K562 (cell line): ENCODE measurements at regions not wholly inside any gene's neighbourhood (a gene's known extent, or its start where the extent isn't known, plus 50 kb on each side); places are given as distances from the start of the nearest gene placed in this dataset.

ENCODE experiments used
- AFF1 ChIP-seq, 2 experiments: fragments of 450-650 bp; IDR thresholded peaks; 2 replicates each; pipeline ENCODE4 v1.6.1; 2018; ENCODE audit warnings: mild to moderate bottlenecking in 2 of 2, low read depth in 1 of 2; ENCODE audit not compliant: partially characterized antibody in 2 of 2
- ARID3B ChIP-seq: fragments of 250-450 bp; sonication (Bioruptor Pico); IDR thresholded peaks from 2 replicates; pipeline ENCODE4 v1.4.0; 2020; ENCODE audit warnings: borderline replicate concordance
- CEBPG ChIP-seq, 3 experiments: fragments of 200-800 bp in 1 of 3; sonication (Bioruptor generic) in 1 of 3; sonication (generic) in 1 of 3; formaldehyde crosslinking in 1 of 3; IDR thresholded peaks in 2 of 3; conservative IDR thresholded peaks in 1 of 3; 2 replicates each; pipeline versions ENCODE4 v1.6.1 to v1.8.0; 2016 to 2022; ENCODE audit warnings: missing compliant biosample characterization in 2 of 3, missing genetic modification characterization in 2 of 3, mild to moderate bottlenecking in 1 of 3, missing genetic modification reagents in 1 of 3
- IRF9 ChIP-seq: fragments of 450-650 bp; IDR thresholded peaks from 2 replicates; pipeline ENCODE4 v1.6.1; 2016; ENCODE audit warnings: missing biosample characterization, missing genetic modification characterization
- MAZ ChIP-seq, 2 experiments: fragments of 450-650 bp in 1 of 2; sonication (generic) in 1 of 2; formaldehyde crosslinking; IDR thresholded peaks in 1 of 2; conservative IDR thresholded peaks in 1 of 2; 2 replicates each; pipeline versions ENCODE4 v1.4.0 to v1.5.0; 2020; ENCODE audit warnings: mild to moderate bottlenecking in 1 of 2, missing genetic modification reagents in 1 of 2
- RB1 ChIP-seq: fragments of 450-650 bp; IDR thresholded peaks from 2 replicates; pipeline ENCODE4 v1.6.1; 2017; ENCODE audit warnings: low read depth, mild to moderate bottlenecking
- RCOR1 ChIP-seq, 2 experiments: IDR thresholded peaks; 2 replicates each; pipeline ENCODE4 v1.6.1; 2012; ENCODE audit warnings: low read depth in 2 of 2, low read length in 2 of 2, borderline replicate concordance in 1 of 2, improper control_type of control experiment in 1 of 2
- ZNF224 ChIP-seq: sonication (generic); formaldehyde crosslinking; IDR thresholded peaks from 2 replicates; pipeline ENCODE4 v1.8.0; 2022; ENCODE audit warnings: mild to moderate bottlenecking, missing genetic modification reagents
- ZNF318 ChIP-seq, 2 experiments: fragments of 450-650 bp; IDR thresholded peaks; 2 replicates each; pipeline ENCODE4 v1.6.1; 2016; ENCODE audit warnings: mild to moderate bottlenecking in 2 of 2, borderline replicate concordance in 1 of 2, low read depth in 1 of 2, moderate library complexity in 1 of 2
- ZNF354B ChIP-seq: fragments of 250-450 bp; sonication (Bioruptor Pico); IDR thresholded peaks from 2 replicates; pipeline ENCODE4 v1.4.0; 2020

- 0 out of 4 replicates have a peak, but pooled peaks of 1 of the 2 experiments have one; percentile 36 for TF ChIP-seq ZNF318 (IDR thresholded peaks at IDR 0.05; ENCODE audit: borderline replicate concordance in 1 of 2, low read depth in 1 of 2)
- TF ChIP-seq IRF9 (tag): no peak
- TF ChIP-seq RB1: no peak
- TF ChIP-seq RCOR1 (IDR thresholded peaks at IDR 0.05; ENCODE audit: borderline replicate concordance in 1 of 2, low read depth in 2 of 2, low read length in 2 of 2): peak in 1 of 2 experiments; percentile 85; a peak in 2 of 4 replicates
- TF ChIP-seq MAZ (CRISPR knock-in tag; conservative IDR thresholded peaks at IDR 0.05 in 1 of 2, IDR thresholded peaks at IDR 0.05 in 1 of 2): peak in 1 of 2 experiments; percentile 40; a peak in 1 of 4 replicates
- peak in 1 of 2 experiments; percentile 39 for TF ChIP-seq AFF1 (IDR thresholded peaks at IDR 0.05; ENCODE audit: low read depth in 1 of 2, partially characterized antibody in 2 of 2)
- peak; percentile 70 for TF ChIP-seq CEBPG (CRISPR knock-in tag; IDR thresholded peaks at IDR 0.05)
- TF ChIP-seq CEBPG (tag; conservative IDR thresholded peaks at IDR 0.05 in 1 of 2, IDR thresholded peaks at IDR 0.05 in 1 of 2): peak in 1 of 2 experiments; percentile 76; a peak in 2 of 4 replicates
- no peak for TF ChIP-seq ZNF224 (CRISPR knock-in tag)
- TF ChIP-seq ZNF354B: no peak
- no peak for TF ChIP-seq ARID3B (CRISPR knock-in tag)
These were observed 87.2 kb upstream of the TBL1XR1 start (continued) for GRCh38 chr3:177284383-177284881.
